Loucy (cell line): ENCODE measurements at regions not wholly inside any gene's neighbourhood (a gene's known extent, or its start where the extent isn't known, plus 50 kb on each side); places are given as distances from the start of the nearest gene placed in this dataset.

Experiments
- H2AFZ ChIP-seq: fragments of 200-600 bp; sonication (generic); 2 replicates; pipeline ENCODE4 v1.6.0; 2016; ENCODE audit warnings: antibody characterized with exemption, mild to moderate bottlenecking, low read length, moderate library complexity
- H3F3A ChIP-seq: fragments of 200-600 bp; 2 replicates; pipeline ENCODE4 v1.6.0; 2016; ENCODE audit warnings: antibody characterized with exemption, low read depth, mild to moderate bottlenecking
- H3K27me3 ChIP-seq: fragments of 200-600 bp; sonication (generic); 2 replicates; pipeline ENCODE4 v1.6.1; 2014; ENCODE audit warnings: low read length, mild to moderate bottlenecking; ENCODE audit not compliant: insufficient read depth, poor library complexity, severe bottlenecking
- H3K36me3 ChIP-seq: fragments of 200-600 bp; sonication (generic); 2 replicates; pipeline ENCODE4 v1.6.1; 2016; ENCODE audit warnings: low read length; ENCODE audit not compliant: insufficient read depth
- H3K4me1 ChIP-seq: fragments of 200-600 bp; sonication (generic); 2 replicates; pipeline ENCODE4 v1.5.1; 2014; ENCODE audit warnings: low read length, mild to moderate bottlenecking; ENCODE audit not compliant: insufficient read depth, poor library complexity, severe bottlenecking
- H3K4me2 ChIP-seq: fragments of 200-600 bp; sonication (generic); 2 replicates; pipeline ENCODE4 v1.6.0; 2014; ENCODE audit warnings: antibody characterized with exemption, low read length, low read depth, mild to moderate bottlenecking; ENCODE audit not compliant: poor library complexity, severe bottlenecking
- H3K4me3 ChIP-seq: fragments of 200-600 bp; sonication (generic); 2 replicates; pipeline ENCODE4 v1.5.1; 2014; ENCODE audit warnings: low read length, mild to moderate bottlenecking, mixed read lengths; ENCODE audit not compliant: poor library complexity, severe bottlenecking
- H3K79me2 ChIP-seq: fragments of 200-600 bp; sonication (generic); 2 replicates; pipeline ENCODE4 v1.6.1; 2014; ENCODE audit warnings: low read length; ENCODE audit not compliant: insufficient read depth
- H3K9ac ChIP-seq: fragments of 200-600 bp; sonication (generic); 2 replicates; pipeline ENCODE4 v1.6.0; 2014; ENCODE audit warnings: mild to moderate bottlenecking, low read depth, low read length, moderate library complexity; ENCODE audit not compliant: poor library complexity, severe bottlenecking
- H3K9me2 ChIP-seq: fragments of 200-600 bp; sonication (generic); replicated peaks from 2 replicates; pipeline ENCODE4 v1.6.1; 2016; ENCODE audit warnings: low read depth, low read length, mixed read lengths
- H3K9me3 ChIP-seq: fragments of 200-600 bp; sonication (generic); 2 replicates; pipeline ENCODE4 v1.6.1; 2014; ENCODE audit warnings: mild to moderate bottlenecking, antibody characterized with exemption, low read length, low read depth; ENCODE audit not compliant: insufficient read depth
- H4K20me1 ChIP-seq: fragments of 200-600 bp; sonication (generic); 2 replicates; pipeline ENCODE4 v1.6.0; 2014; ENCODE audit warnings: antibody characterized with exemption, low read length, mild to moderate bottlenecking; ENCODE audit not compliant: insufficient read depth, poor library complexity, severe bottlenecking
- EZH2phosphoT487 ChIP-seq: fragments of 200-600 bp; IDR thresholded peaks from 2 replicates; pipeline ENCODE4 v1.6.1; 2018; ENCODE audit warnings: antibody characterized with exemption, mild to moderate bottlenecking, moderate library complexity, borderline replicate concordance
- TF ChIP-seq, protein P1 (sequence below): fragments of 200-600 bp; sonication (generic); conservative IDR thresholded peaks from 2 replicates; pipeline ENCODE4 v1.5.1; 2014; ENCODE audit warnings: mild to moderate bottlenecking, antibody characterized with exemption, low read length

DNA sequence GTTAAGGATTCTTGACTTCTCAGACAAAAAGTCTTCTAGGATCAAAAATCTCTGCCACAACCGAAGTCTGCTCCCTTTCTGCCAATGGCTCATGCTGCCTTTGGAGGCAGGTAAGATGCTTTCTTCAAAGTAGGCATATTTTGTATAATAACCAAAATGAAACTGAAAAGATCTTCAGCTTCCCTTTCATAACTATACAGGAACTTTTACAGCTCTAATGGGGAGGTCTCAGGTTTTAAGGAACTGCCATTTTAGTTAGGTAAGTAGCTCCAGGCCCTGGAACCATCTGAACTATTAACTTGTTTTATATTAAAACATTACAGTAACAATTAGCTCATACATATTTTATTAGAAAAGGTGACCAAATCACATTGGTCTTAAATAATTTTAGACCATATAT, 110.9 kb upstream of the FREM1 start:
- Histone ChIP-seq H3K9me2 (no peaks in the 10 kb centered on the region), H3K36me3 (no peaks in the 10 kb centered on the region), H3F3A (no peaks in the 10 kb centered on the region), H4K20me1 (no peaks in the 10 kb centered on the region), H3K79me2 (no peaks in the 10 kb centered on the region), H3K4me2 (no peak overlapping the region), H3K9ac (no peak overlapping the region), H3K27me3 (no peaks in the 10 kb centered on the region), H3K9me3 (no peaks in the 10 kb centered on the region), H3K4me1 (no peaks in the 10 kb centered on the region), H3K4me3 (no peak overlapping the region), H2AFZ (no peak overlapping the region)
- TF ChIP-seq, protein P1, sequence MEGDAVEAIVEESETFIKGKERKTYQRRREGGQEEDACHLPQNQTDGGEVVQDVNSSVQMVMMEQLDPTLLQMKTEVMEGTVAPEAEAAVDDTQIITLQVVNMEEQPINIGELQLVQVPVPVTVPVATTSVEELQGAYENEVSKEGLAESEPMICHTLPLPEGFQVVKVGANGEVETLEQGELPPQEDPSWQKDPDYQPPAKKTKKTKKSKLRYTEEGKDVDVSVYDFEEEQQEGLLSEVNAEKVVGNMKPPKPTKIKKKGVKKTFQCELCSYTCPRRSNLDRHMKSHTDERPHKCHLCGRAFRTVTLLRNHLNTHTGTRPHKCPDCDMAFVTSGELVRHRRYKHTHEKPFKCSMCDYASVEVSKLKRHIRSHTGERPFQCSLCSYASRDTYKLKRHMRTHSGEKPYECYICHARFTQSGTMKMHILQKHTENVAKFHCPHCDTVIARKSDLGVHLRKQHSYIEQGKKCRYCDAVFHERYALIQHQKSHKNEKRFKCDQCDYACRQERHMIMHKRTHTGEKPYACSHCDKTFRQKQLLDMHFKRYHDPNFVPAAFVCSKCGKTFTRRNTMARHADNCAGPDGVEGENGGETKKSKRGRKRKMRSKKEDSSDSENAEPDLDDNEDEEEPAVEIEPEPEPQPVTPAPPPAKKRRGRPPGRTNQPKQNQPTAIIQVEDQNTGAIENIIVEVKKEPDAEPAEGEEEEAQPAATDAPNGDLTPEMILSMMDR = no peak
- no peak for TF ChIP-seq EZH2phosphoT487

DNA sequence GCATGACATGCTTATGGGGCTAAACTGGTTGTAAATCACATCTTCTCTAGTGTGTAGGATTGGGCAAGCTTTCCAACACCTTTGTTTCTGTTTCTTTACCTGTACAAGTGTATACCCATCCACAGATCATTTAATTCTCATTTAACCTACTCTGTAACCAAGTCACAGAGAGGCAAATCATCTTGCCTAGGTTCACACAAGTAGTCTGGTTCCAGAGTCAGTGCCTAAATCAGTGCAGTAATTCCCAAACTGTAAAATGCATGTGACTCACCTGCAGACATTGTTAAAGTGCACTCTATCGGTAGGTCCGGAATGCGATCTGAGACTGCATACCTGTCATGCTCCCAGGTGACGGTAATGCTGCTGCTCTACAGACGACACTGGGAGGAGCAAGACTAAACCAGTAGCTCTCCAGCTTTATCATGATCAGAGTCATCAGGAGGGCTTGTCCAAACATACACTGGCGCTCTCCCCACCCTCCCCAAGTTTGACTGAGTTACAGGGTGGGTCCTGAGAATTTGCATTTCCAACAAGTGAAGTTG, 107.9 kb upstream of the FREM1 start:
- H3F3A ChIP-seq = no peaks in the 10 kb centered on the region
- H3K9me2 ChIP-seq = no peaks in the 10 kb centered on the region
- no peak overlapping the region for H2AFZ ChIP-seq
- TF ChIP-seq, protein P1 = no peak
- no peak for TF ChIP-seq EZH2phosphoT487
- H3K79me2 ChIP-seq = no peaks in the 10 kb centered on the region
- no peaks in the 10 kb centered on the region for H3K4me1 ChIP-seq
- no peaks in the 10 kb centered on the region for H4K20me1 ChIP-seq
- H3K4me3 ChIP-seq = no peak overlapping the region
- no peaks in the 10 kb centered on the region for H3K27me3 ChIP-seq
- H3K4me2 ChIP-seq = no peak overlapping the region
- no peaks in the 10 kb centered on the region for H3K36me3 ChIP-seq
- no peaks in the 10 kb centered on the region for H3K9me3 ChIP-seq
- no peak overlapping the region for H3K9ac ChIP-seq

DNA sequence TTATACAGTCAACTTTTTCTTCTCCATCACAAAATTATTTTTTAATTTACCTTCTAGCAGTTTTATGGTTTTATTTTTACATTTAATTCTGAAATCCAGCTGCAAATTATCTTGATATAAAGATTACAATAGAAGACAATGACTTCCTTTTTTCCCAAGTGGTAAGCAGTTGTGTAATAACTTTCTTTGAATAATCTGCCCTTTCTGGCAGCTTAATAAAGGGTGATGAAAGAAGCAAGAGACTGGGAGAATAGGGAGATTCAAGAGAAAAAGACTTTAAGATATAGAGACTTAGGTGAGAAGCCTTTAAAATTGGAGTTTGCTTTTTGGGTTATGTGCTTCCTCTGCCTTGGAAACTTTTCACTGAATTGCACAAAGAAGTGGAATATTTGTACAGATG, 100.4 kb upstream of the FREM1 start:
- H3K36me3 ChIP-seq = no peaks in the 10 kb centered on the region
- no peak for TF ChIP-seq EZH2phosphoT487
- TF ChIP-seq, protein P1 = no peak
- no peaks in the 10 kb centered on the region for H3F3A ChIP-seq
- no peak overlapping the region for H3K4me3 ChIP-seq
- H3K4me1 ChIP-seq = no peaks in the 10 kb centered on the region
- H3K9ac ChIP-seq = no peak overlapping the region
- H3K79me2 ChIP-seq = no peaks in the 10 kb centered on the region
- no peaks in the 10 kb centered on the region for H3K9me2 ChIP-seq
- H2AFZ ChIP-seq = no peak overlapping the region
- H3K27me3 ChIP-seq = no peaks in the 10 kb centered on the region
- no peaks in the 10 kb centered on the region for H3K9me3 ChIP-seq
- H4K20me1 ChIP-seq = no peaks in the 10 kb centered on the region
- no peak overlapping the region for H3K4me2 ChIP-seq
